ENCODE measurements at regions not wholly inside any gene's neighbourhood (a gene's known extent, or its start where the extent isn't known, plus 50 kb on each side); places are given as distances from the start of the nearest gene placed in this dataset.

DNA sequence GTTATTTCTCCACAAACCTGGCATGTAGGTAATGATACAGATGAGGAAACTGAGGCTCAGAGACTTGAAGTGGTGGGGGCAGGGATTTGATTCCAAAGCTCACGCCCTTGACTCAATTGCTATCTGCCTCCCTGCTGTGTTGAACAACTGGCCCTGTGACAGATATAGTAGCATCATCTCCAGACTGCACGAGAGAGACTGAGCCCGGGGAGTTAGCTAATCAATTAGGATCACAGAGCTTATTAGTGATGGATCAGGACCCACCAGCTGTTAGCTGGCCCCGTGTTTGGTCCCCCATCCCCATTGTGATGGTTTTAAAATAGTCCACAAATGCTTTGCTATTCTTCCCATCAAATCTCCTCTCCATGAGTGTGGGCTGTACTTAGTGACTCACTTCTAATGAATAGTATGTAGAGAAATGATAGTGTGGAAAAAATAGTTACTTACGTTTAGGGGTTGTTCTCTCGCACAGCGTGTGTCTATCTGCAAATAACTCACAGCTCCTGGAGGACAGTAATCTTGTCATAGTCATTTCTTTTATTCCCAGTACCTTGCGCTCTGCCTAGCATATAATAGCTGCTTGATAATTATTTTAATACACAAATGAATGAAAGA is 74.4 kb upstream of the KLF13 start:
- TF ChIP-seq, protein P1, sequence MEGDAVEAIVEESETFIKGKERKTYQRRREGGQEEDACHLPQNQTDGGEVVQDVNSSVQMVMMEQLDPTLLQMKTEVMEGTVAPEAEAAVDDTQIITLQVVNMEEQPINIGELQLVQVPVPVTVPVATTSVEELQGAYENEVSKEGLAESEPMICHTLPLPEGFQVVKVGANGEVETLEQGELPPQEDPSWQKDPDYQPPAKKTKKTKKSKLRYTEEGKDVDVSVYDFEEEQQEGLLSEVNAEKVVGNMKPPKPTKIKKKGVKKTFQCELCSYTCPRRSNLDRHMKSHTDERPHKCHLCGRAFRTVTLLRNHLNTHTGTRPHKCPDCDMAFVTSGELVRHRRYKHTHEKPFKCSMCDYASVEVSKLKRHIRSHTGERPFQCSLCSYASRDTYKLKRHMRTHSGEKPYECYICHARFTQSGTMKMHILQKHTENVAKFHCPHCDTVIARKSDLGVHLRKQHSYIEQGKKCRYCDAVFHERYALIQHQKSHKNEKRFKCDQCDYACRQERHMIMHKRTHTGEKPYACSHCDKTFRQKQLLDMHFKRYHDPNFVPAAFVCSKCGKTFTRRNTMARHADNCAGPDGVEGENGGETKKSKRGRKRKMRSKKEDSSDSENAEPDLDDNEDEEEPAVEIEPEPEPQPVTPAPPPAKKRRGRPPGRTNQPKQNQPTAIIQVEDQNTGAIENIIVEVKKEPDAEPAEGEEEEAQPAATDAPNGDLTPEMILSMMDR (conservative IDR thresholded peaks at IDR 0.05; ENCODE audit: low read depth, low read length) = no peak

DNA sequence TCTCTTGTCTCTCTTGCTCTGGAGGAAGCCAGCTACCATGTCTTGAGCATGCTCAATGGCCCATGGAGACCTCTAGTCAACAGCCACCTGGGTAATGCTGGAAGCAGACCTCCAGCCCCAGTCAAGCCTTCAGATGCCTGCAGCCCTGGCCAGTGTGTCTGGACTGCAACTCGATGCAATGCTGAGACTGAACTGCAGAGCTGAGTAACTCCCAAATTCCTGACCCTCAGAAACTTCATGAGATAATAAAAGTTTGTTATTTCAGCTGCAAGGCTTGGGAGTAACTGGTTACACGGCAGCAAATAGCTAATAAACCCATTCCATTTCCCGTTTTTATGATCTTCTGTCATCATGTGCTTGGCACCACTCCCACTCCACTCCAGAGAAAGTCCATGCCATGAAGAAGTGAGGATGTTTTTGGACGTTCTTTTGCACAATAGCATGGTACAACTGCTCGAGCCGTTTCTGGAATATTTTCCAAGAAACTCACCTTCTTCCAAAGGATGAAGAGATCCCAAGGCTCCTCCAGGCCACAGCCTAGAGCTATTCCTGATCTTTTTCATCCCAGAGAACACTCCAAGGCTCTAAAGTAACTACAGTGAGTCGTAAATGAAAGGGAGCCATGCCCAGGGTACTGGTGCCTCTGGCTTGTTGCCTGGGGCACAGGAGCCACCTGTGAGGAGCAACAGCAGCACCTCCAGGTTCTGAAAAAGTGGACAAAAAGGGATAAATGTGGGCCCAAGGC is 72.0 kb upstream of the KLF13 start:
- H3K4me1 ChIP-seq (ENCODE audit: low read depth, poor library complexity, severe bottlenecking) = peaks cover 87% of the 10 kb centered on the region
- TF ChIP-seq, protein P1 (conservative IDR thresholded peaks at IDR 0.05; ENCODE audit: low read depth, low read length) = no peak
- H3K36me3 ChIP-seq (ENCODE audit: insufficient read depth) = no peaks in the 10 kb centered on the region
- H3K9ac ChIP-seq = peak overlapping the region; percentile 84
- H3K79me2 ChIP-seq (ENCODE audit: insufficient read depth, low read depth) = no peaks in the 10 kb centered on the region
- H3K27me3 ChIP-seq (ENCODE audit: insufficient read depth, low read depth) = no peaks in the 10 kb centered on the region
- H3K4me3 ChIP-seq (IDR thresholded peaks at IDR 0.05; ENCODE audit: insufficient read depth, low read depth, low read length) = no peak overlapping the region
- H3K27ac ChIP-seq = peak overlapping the region; percentile 100
- H2AFZ ChIP-seq (ENCODE audit: low read depth) = peak overlapping the region; percentile 64
- peak overlapping the region; percentile 96 for H3K4me2 ChIP-seq
- H4K20me1 ChIP-seq (ENCODE audit: insufficient read depth) = no peaks in the 10 kb centered on the region

More for the DNA sequence above, 74.4 kb upstream of the KLF13 start:
- no peak overlapping the region for H3K4me3 ChIP-seq (IDR thresholded peaks at IDR 0.05; ENCODE audit: insufficient read depth, low read depth, low read length)
- H3K36me3 ChIP-seq (ENCODE audit: insufficient read depth) = no peaks in the 10 kb centered on the region
- H3K27me3 ChIP-seq (ENCODE audit: insufficient read depth, low read depth) = no peaks in the 10 kb centered on the region
- H4K20me1 ChIP-seq (ENCODE audit: insufficient read depth) = no peaks in the 10 kb centered on the region
- no peak overlapping the region for H2AFZ ChIP-seq (ENCODE audit: low read depth)
- H3K27ac ChIP-seq = no peak overlapping the region
- no peaks in the 10 kb centered on the region for H3K79me2 ChIP-seq (ENCODE audit: insufficient read depth, low read depth)
- H3K4me1 ChIP-seq (ENCODE audit: low read depth, poor library complexity, severe bottlenecking) = peaks cover 63% of the 10 kb centered on the region
- H3K4me2 ChIP-seq = no peak overlapping the region
- no peak overlapping the region for H3K9ac ChIP-seq

DNA sequence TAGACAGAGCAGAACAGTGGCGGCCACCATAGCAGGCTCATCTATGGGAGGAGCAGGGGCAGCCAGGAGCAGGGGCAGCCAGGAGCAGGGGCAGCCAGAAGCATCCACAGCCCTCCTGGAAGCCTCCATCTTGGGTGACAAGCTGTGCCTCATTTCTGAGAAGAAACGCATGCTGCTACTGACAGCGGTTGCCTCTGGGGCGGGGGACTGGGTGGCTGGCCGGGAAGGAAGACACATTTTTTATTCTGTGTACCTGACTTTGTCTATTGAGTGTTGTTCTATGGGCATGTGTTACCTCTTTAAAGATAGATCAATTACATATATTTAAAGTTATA is 71.5 kb upstream of the KLF13 start:
- Histone ChIP-seq H3K79me2 (ENCODE audit: insufficient read depth, low read depth) (no peaks in the 10 kb centered on the region), H3K27ac (peak overlapping the region; percentile 100), H3K27me3 (ENCODE audit: insufficient read depth, low read depth) (no peaks in the 10 kb centered on the region), H4K20me1 (ENCODE audit: insufficient read depth) (no peaks in the 10 kb centered on the region), H3K9ac (peak overlapping the region; percentile 84), H2AFZ (ENCODE audit: low read depth) (peak overlapping the region; percentile 64), H3K4me2 (peak overlapping the region; percentile 96), H3K4me1 (ENCODE audit: low read depth, poor library complexity, severe bottlenecking) (peaks cover 92% of the 10 kb centered on the region), H3K4me3 (IDR thresholded peaks at IDR 0.05; ENCODE audit: insufficient read depth, low read depth, low read length) (no peak overlapping the region), H3K36me3 (ENCODE audit: insufficient read depth) (no peaks in the 10 kb centered on the region)
- TF ChIP-seq, protein P1 (conservative IDR thresholded peaks at IDR 0.05; ENCODE audit: low read depth, low read length) = no peak

DNA sequence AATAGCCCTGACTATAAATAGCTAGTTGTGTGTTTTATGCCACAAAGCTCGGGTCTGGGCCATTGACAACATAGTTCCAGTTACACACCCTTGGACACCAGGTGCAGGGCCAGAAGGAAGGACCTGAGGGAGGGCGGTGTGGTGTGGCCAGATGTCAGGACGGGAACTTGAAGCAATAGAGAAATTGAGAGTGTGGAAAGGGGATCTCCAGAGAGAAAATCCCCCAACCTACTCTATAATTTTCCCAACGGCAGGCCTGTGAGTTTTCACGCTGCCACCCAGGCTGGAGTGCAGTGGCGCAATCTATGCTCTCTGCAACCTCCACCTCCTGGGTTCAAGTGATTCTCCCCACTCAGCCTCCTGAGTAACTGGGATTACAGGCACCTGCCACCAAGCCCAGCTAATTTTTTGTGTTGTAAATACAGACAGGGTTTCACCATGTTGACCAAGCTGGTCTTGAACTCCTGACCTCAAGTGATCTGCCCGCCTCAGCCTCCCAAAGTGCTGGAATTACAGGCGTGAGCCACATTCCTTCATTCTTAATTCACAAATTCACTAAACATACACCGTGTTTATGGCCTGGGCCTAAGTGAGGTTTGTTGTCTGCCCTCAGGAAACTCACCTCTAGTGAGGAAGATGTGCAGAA is 70.8 kb upstream of the KLF13 start:
- TF ChIP-seq, protein P1 (conservative IDR thresholded peaks at IDR 0.05; ENCODE audit: low read depth, low read length) = no peak
- Histone ChIP-seq H3K27me3 (ENCODE audit: insufficient read depth, low read depth) (no peaks in the 10 kb centered on the region), H4K20me1 (ENCODE audit: insufficient read depth) (no peaks in the 10 kb centered on the region), H3K4me1 (ENCODE audit: low read depth, poor library complexity, severe bottlenecking) (peaks cover 99% of the 10 kb centered on the region), H3K36me3 (ENCODE audit: insufficient read depth) (no peaks in the 10 kb centered on the region), H3K27ac (peak overlapping the region; percentile 100), H2AFZ (ENCODE audit: low read depth) (no peak overlapping the region), H3K4me2 (peak overlapping the region; percentile 96), H3K79me2 (ENCODE audit: insufficient read depth, low read depth) (no peaks in the 10 kb centered on the region), H3K4me3 (IDR thresholded peaks at IDR 0.05; ENCODE audit: insufficient read depth, low read depth, low read length) (no peak overlapping the region), H3K9ac (peak overlapping the region; percentile 84)
